SK-N-SH treated with all-trans-retinoic acid at 6 μM for 48 hours (cell line): ENCODE measurements at regions not wholly inside any gene's neighbourhood (a gene's known extent, or its start where the extent isn't known, plus 50 kb on each side); places are given as distances from the start of the nearest gene placed in this dataset.

Source experiments
- ATAC-seq: fragments of 200-7000 bp; cut with Tn5 transposase; 3 replicates; pipeline ENCODE4 v1.9.1; 2020; ENCODE audit warnings: mild to moderate bottlenecking, moderate library complexity
- BACH2 ChIP-seq: fragments of 250-450 bp; sonication (Bioruptor Pico); IDR thresholded peaks from 2 replicates; pipeline ENCODE4 v1.9.0; 2021; ENCODE audit warnings: mild to moderate bottlenecking, borderline replicate concordance
- CSDC2 ChIP-seq: fragments of 250-450 bp; sonication (Bioruptor Pico); IDR thresholded peaks from 2 replicates; pipeline ENCODE4 v1.5.0; 2020; ENCODE audit warnings: mild to moderate bottlenecking, moderate library complexity
- ESRRG ChIP-seq: fragments of 250-450 bp; sonication (Bioruptor Pico); IDR thresholded peaks from 2 replicates; pipeline ENCODE4 v1.6.1; 2021; ENCODE audit warnings: mild to moderate bottlenecking
- GLIS3 ChIP-seq: fragments of 250-450 bp; sonication (Bioruptor Pico); IDR thresholded peaks from 2 replicates; pipeline ENCODE4 v1.5.0; 2020; ENCODE audit warnings: mild to moderate bottlenecking, moderate library complexity
- PATZ1 ChIP-seq: fragments of 250-450 bp; sonication (Bioruptor Pico); IDR thresholded peaks from 2 replicates; pipeline ENCODE4 v1.8.0; 2020; ENCODE audit warnings: mild to moderate bottlenecking, moderate library complexity, borderline replicate concordance
- PPARA ChIP-seq: fragments of 250-450 bp; sonication (Bioruptor Pico); IDR thresholded peaks from 2 replicates; pipeline ENCODE4 v1.5.0; 2020; ENCODE audit warnings: mild to moderate bottlenecking, borderline replicate concordance
- RARB ChIP-seq: fragments of 250-450 bp; sonication (Bioruptor Pico); IDR thresholded peaks from 2 replicates; pipeline ENCODE4 v1.8.0; 2021; ENCODE audit warnings: mild to moderate bottlenecking, moderate library complexity
- SNAI2 ChIP-seq: fragments of 250-450 bp; sonication (Bioruptor Pico); IDR thresholded peaks from 2 replicates; pipeline ENCODE4 v1.5.0; 2020; ENCODE audit warnings: mild to moderate bottlenecking, moderate library complexity
- TCF4 ChIP-seq: fragments of 250-450 bp; sonication (Bioruptor Pico); IDR thresholded peaks from 2 replicates; pipeline ENCODE4 v1.8.0; 2021; ENCODE audit warnings: mild to moderate bottlenecking, moderate library complexity, borderline replicate concordance
- TOX ChIP-seq: fragments of 250-450 bp; sonication (Bioruptor Pico); IDR thresholded peaks from 2 replicates; pipeline ENCODE4 v1.8.0; 2021; ENCODE audit warnings: mild to moderate bottlenecking, moderate library complexity, borderline replicate concordance
- ZC3H10 ChIP-seq: fragments of 250-450 bp; sonication (Bioruptor Pico); IDR thresholded peaks from 2 replicates; pipeline ENCODE4 v1.5.1; 2021; ENCODE audit warnings: mild to moderate bottlenecking, moderate library complexity
- ZFP3 ChIP-seq: fragments of 250-450 bp; sonication (Bioruptor Pico); IDR thresholded peaks from 2 replicates; pipeline ENCODE4 v1.5.0; 2020; ENCODE audit warnings: mild to moderate bottlenecking, moderate library complexity
- ZFP30 ChIP-seq: fragments of 450-650 bp; formaldehyde crosslinking; IDR thresholded peaks from 2 replicates; pipeline ENCODE4 v1.5.0; 2022; ENCODE audit warnings: mild to moderate bottlenecking, moderate library complexity
- ZNF565 ChIP-seq: fragments of 450-650 bp; formaldehyde crosslinking; conservative IDR thresholded peaks from 2 replicates; pipeline ENCODE4 v1.5.0; 2020; ENCODE audit warnings: low read depth, mild to moderate bottlenecking, moderate library complexity
- ZNF70 ChIP-seq: fragments of 450-650 bp; formaldehyde crosslinking; IDR thresholded peaks from 2 replicates; pipeline ENCODE4 v1.5.0; 2020; ENCODE audit warnings: mild to moderate bottlenecking, moderate library complexity
- ZNF8 ChIP-seq: fragments of 450-650 bp; formaldehyde crosslinking; IDR thresholded peaks from 2 replicates; pipeline ENCODE4 v1.5.0; 2020; ENCODE audit warnings: mild to moderate bottlenecking, moderate library complexity
- TF ChIP-seq, protein P1 (sequence below): fragments of 250-450 bp; sonication (Bioruptor Pico); IDR thresholded peaks from 2 replicates; pipeline ENCODE4 v1.5.1; 2020; ENCODE audit warnings: low read depth, mild to moderate bottlenecking, moderate library complexity
- TF ChIP-seq, protein P2 (sequence below): fragments of 250-450 bp; sonication (Bioruptor Pico); IDR thresholded peaks from 2 replicates; pipeline ENCODE4 v1.5.1; 2021; ENCODE audit warnings: mild to moderate bottlenecking, moderate library complexity
- TF ChIP-seq, protein P3 (sequence below): fragments of 250-450 bp; sonication (Bioruptor Pico); IDR thresholded peaks from 2 replicates; pipeline ENCODE4 v1.5.0; 2020; ENCODE audit warnings: mild to moderate bottlenecking, moderate library complexity
- TF ChIP-seq, protein P4 (sequence below): fragments of 250-450 bp; sonication (Bioruptor Pico); IDR thresholded peaks from 2 replicates; pipeline ENCODE4 v1.8.0; 2021; ENCODE audit warnings: low read depth, mild to moderate bottlenecking, moderate library complexity, borderline replicate concordance

DNA sequence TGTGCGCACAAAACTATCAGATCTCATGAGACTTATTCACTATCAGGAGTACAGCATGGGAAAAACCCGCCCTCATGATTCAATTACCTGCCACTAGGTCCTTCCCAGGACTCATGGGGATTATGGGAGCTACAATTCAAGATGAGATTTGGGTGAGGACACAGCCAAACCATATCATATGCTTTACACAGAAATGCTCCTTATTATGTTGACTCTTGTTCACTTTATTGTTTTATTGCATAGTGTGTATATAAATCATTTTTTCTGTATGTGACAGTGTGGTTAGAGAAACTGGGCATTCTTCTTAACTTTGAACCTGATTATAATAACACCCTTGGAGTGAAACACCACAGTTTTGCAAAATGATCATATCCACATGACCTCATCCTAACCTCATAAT is 212.8 kb upstream of the TNRC6C start:
- no peak for ATAC-seq
- TF ChIP-seq GLIS3 (CRISPR knock-in tag) = no peak
- TF ChIP-seq, protein P1, sequence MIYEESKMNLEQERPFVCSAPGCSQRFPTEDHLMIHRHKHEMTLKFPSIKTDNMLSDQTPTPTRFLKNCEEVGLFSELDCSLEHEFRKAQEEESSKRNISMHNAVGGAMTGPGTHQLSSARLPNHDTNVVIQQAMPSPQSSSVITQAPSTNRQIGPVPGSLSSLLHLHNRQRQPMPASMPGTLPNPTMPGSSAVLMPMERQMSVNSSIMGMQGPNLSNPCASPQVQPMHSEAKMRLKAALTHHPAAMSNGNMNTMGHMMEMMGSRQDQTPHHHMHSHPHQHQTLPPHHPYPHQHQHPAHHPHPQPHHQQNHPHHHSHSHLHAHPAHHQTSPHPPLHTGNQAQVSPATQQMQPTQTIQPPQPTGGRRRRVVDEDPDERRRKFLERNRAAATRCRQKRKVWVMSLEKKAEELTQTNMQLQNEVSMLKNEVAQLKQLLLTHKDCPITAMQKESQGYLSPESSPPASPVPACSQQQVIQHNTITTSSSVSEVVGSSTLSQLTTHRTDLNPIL (CRISPR knock-in tag) = no peak
- no peak for TF ChIP-seq TCF4 (CRISPR knock-in tag)
- TF ChIP-seq BACH2 (CRISPR knock-in tag) = no peak
- TF ChIP-seq, protein P2, sequence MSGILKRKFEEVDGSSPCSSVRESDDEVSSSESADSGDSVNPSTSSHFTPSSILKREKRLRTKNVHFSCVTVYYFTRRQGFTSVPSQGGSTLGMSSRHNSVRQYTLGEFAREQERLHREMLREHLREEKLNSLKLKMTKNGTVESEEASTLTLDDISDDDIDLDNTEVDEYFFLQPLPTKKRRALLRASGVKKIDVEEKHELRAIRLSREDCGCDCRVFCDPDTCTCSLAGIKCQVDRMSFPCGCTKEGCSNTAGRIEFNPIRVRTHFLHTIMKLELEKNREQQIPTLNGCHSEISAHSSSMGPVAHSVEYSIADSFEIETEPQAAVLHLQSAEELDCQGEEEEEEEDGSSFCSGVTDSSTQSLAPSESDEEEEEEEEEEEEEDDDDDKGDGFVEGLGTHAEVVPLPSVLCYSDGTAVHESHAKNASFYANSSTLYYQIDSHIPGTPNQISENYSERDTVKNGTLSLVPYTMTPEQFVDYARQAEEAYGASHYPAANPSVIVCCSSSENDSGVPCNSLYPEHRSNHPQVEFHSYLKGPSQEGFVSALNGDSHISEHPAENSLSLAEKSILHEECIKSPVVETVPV (CRISPR knock-in tag) = no peak
- TF ChIP-seq, protein P3, sequence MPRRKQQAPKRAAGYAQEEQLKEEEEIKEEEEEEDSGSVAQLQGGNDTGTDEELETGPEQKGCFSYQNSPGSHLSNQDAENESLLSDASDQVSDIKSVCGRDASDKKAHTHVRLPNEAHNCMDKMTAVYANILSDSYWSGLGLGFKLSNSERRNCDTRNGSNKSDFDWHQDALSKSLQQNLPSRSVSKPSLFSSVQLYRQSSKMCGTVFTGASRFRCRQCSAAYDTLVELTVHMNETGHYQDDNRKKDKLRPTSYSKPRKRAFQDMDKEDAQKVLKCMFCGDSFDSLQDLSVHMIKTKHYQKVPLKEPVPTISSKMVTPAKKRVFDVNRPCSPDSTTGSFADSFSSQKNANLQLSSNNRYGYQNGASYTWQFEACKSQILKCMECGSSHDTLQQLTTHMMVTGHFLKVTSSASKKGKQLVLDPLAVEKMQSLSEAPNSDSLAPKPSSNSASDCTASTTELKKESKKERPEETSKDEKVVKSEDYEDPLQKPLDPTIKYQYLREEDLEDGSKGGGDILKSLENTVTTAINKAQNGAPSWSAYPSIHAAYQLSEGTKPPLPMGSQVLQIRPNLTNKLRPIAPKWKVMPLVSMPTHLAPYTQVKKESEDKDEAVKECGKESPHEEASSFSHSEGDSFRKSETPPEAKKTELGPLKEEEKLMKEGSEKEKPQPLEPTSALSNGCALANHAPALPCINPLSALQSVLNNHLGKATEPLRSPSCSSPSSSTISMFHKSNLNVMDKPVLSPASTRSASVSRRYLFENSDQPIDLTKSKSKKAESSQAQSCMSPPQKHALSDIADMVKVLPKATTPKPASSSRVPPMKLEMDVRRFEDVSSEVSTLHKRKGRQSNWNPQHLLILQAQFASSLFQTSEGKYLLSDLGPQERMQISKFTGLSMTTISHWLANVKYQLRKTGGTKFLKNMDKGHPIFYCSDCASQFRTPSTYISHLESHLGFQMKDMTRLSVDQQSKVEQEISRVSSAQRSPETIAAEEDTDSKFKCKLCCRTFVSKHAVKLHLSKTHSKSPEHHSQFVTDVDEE (CRISPR knock-in tag) = no peak
- no peak for TF ChIP-seq ZFP3 (CRISPR knock-in tag)
- TF ChIP-seq, protein P4, sequence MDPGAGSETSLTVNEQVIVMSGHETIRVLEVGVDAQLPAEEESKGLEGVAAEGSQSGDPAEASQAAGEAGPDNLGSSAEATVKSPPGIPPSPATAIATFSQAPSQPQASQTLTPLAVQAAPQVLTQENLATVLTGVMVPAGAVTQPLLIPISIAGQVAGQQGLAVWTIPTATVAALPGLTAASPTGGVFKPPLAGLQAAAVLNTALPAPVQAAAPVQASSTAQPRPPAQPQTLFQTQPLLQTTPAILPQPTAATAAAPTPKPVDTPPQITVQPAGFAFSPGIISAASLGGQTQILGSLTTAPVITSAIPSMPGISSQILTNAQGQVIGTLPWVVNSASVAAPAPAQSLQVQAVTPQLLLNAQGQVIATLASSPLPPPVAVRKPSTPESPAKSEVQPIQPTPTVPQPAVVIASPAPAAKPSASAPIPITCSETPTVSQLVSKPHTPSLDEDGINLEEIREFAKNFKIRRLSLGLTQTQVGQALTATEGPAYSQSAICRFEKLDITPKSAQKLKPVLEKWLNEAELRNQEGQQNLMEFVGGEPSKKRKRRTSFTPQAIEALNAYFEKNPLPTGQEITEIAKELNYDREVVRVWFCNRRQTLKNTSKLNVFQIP (CRISPR knock-in tag) = no peak
- no peak for TF ChIP-seq ZNF565 (CRISPR knock-in tag)
- no peak for TF ChIP-seq CSDC2 (CRISPR knock-in tag)
- TF ChIP-seq PATZ1 (CRISPR knock-in tag) = no peak
- no peak for TF ChIP-seq ZC3H10 (CRISPR knock-in tag)

GRCh38 chr17:77746393-77746792 is 212.1 kb upstream of the TNRC6C start:
- ATAC-seq = no peak
- TF ChIP-seq PPARA (CRISPR knock-in tag) = no peak
- no peak for TF ChIP-seq TOX (CRISPR knock-in tag)
- no peak for TF ChIP-seq ZNF70 (CRISPR knock-in tag)
- TF ChIP-seq, protein P2 (CRISPR knock-in tag) = no peak
- TF ChIP-seq ZC3H10 (CRISPR knock-in tag) = no peak
- no peak for TF ChIP-seq TCF4 (CRISPR knock-in tag)
- TF ChIP-seq ZFP30 = no peak
- no peak for TF ChIP-seq SNAI2 (CRISPR knock-in tag)
- TF ChIP-seq, protein P1 (CRISPR knock-in tag) = no peak
- no peak for TF ChIP-seq ZNF8 (CRISPR knock-in tag)
- TF ChIP-seq, protein P3 (CRISPR knock-in tag) = no peak
- no peak for TF ChIP-seq PATZ1 (CRISPR knock-in tag)
- no peak for TF ChIP-seq RARB (CRISPR knock-in tag)
- no peak for TF ChIP-seq GLIS3 (CRISPR knock-in tag)
- TF ChIP-seq ESRRG (CRISPR knock-in tag) = no peak
- TF ChIP-seq CSDC2 (CRISPR knock-in tag) = no peak
